HepG2 (cell line): ENCODE measurements at regions not wholly inside any gene's neighbourhood (a gene's known extent, or its start where the extent isn't known, plus 50 kb on each side); places are given as distances from the start of the nearest gene placed in this dataset.
A peak's percentile ranks its signal among the peaks of the same experiment; 100 is the strongest.

Source experiments
- BCL6 ChIP-seq: IDR thresholded peaks from 2 replicates; pipeline ENCODE4 v1.6.1; 2016; ENCODE audit warnings: missing genetic modification reagents, missing compliant biosample characterization
- CREM ChIP-seq, 2 experiments: sonication (generic) in 1 of 2; formaldehyde crosslinking in 1 of 2; IDR thresholded peaks; 2 replicates each; pipeline versions ENCODE4 v1.4.0 to v1.6.1; 2016 to 2020; ENCODE audit warnings: antibody characterized with exemption in 1 of 2, mild to moderate bottlenecking in 1 of 2, missing genetic modification reagents in 1 of 2
- HNRNPH1 ChIP-seq: fragments of 200-400 bp; formaldehyde crosslinking; optimal IDR thresholded peaks from 2 replicates; pipeline ENCODE3; 2017; ENCODE audit warnings: mild to moderate bottlenecking, low read depth, low read length
- KLF13 ChIP-seq: sonication (generic); formaldehyde crosslinking; IDR thresholded peaks from 2 replicates; pipeline ENCODE4 v1.4.0; 2020; ENCODE audit warnings: mild to moderate bottlenecking, missing genetic modification reagents
- MED13 ChIP-seq: sonication (generic); formaldehyde crosslinking; IDR thresholded peaks from 2 replicates; pipeline ENCODE4 v1.5.0; 2020; ENCODE audit warnings: missing genetic modification reagents
- MTF2 ChIP-seq: sonication (generic); formaldehyde crosslinking; IDR thresholded peaks from 2 replicates; pipeline ENCODE4 v1.5.0; 2020; ENCODE audit warnings: missing genetic modification reagents, borderline replicate concordance
- NFE2L1 ChIP-seq: sonication (generic); formaldehyde crosslinking; IDR thresholded peaks from 2 replicates; pipeline ENCODE4 v1.4.0; 2020; ENCODE audit warnings: missing genetic modification reagents, mild to moderate bottlenecking, borderline replicate concordance
- PPARG ChIP-seq: conservative IDR thresholded peaks from 2 replicates; pipeline ENCODE4 v1.6.1; 2016; ENCODE audit warnings: missing biosample characterization, missing genetic modification reagents
- SMARCC2 ChIP-seq: fragments of 450-650 bp; IDR thresholded peaks from 2 replicates; pipeline ENCODE4 v1.6.1; 2017; ENCODE audit warnings: antibody characterized with exemption, mild to moderate bottlenecking
- SNAI1 ChIP-seq: sonication (generic); formaldehyde crosslinking; IDR thresholded peaks from 2 replicates; pipeline ENCODE4 v1.5.0; 2020; ENCODE audit warnings: mild to moderate bottlenecking, missing genetic modification reagents, borderline replicate concordance
- ZC3H13 ChIP-seq: sonication (generic); formaldehyde crosslinking; IDR thresholded peaks from 2 replicates; pipeline ENCODE4 v1.8.1; 2023; ENCODE audit warnings: mild to moderate bottlenecking, missing genetic modification reagents, moderate library complexity
- ZFP82 ChIP-seq: sonication (generic); formaldehyde crosslinking; IDR thresholded peaks from 2 replicates; pipeline ENCODE4 v1.5.1; 2020; ENCODE audit warnings: mild to moderate bottlenecking, missing genetic modification reagents, borderline replicate concordance
- ZNF121 ChIP-seq: sonication (generic); formaldehyde crosslinking; IDR thresholded peaks from 2 replicates; pipeline ENCODE4 v1.5.0; 2020; ENCODE audit warnings: mild to moderate bottlenecking, missing genetic modification reagents
- ZNF263 ChIP-seq: sonication (generic); formaldehyde crosslinking; IDR thresholded peaks from 2 replicates; pipeline ENCODE4 v1.4.0; 2020; ENCODE audit warnings: missing genetic modification reagents
- ZNF335 ChIP-seq: sonication (generic); formaldehyde crosslinking; IDR thresholded peaks from 2 replicates; pipeline ENCODE4 v1.4.0; 2020; ENCODE audit warnings: missing genetic modification reagents
- ZNF383 ChIP-seq: sonication (generic); formaldehyde crosslinking; IDR thresholded peaks from 2 replicates; pipeline ENCODE4 v1.4.0; 2020; ENCODE audit warnings: missing genetic modification reagents, mild to moderate bottlenecking, borderline replicate concordance
- ZNF510 ChIP-seq: sonication (generic); formaldehyde crosslinking; IDR thresholded peaks from 2 replicates; pipeline ENCODE4 v1.4.0; 2020; ENCODE audit warnings: low read depth, mild to moderate bottlenecking, missing genetic modification reagents
- ZSCAN21 ChIP-seq: sonication (generic); formaldehyde crosslinking; IDR thresholded peaks from 2 replicates; pipeline ENCODE4 v1.8.0; 2022; ENCODE audit warnings: mild to moderate bottlenecking, missing genetic modification reagents, moderate library complexity, borderline replicate concordance
- TF ChIP-seq, protein P1 (sequence below): sonication (generic); formaldehyde crosslinking; conservative IDR thresholded peaks from 2 replicates; pipeline ENCODE4 v1.5.0; 2020; ENCODE audit warnings: missing genetic modification reagents
- TF ChIP-seq, protein P2 (sequence below): IDR thresholded peaks from 2 replicates; pipeline ENCODE4 v1.6.1; 2016; ENCODE audit warnings: low read depth, control low read depth
- TF ChIP-seq, protein P3 (sequence below), 2 experiments: sonication (generic) in 1 of 2; formaldehyde crosslinking in 1 of 2; IDR thresholded peaks; 2 replicates each; pipeline versions ENCODE4 v1.4.0 to v1.6.1; 2018 to 2020; ENCODE audit warnings: missing genetic modification reagents in 2 of 2, borderline replicate concordance in 1 of 2, low read depth in 1 of 2, mild to moderate bottlenecking in 1 of 2, missing biosample characterization in 1 of 2
- TF ChIP-seq, protein P4 (sequence below), 2 experiments: fragments of 450-650 bp in 1 of 2; sonication (generic) in 1 of 2; formaldehyde crosslinking; IDR thresholded peaks; 2 replicates each; pipeline versions ENCODE4 v1.5.0 to v1.8.0; 2020 to 2022; ENCODE audit warnings: mild to moderate bottlenecking in 1 of 2, missing genetic modification reagents in 1 of 2
- TF ChIP-seq, protein P5 (sequence below): sonication (generic); formaldehyde crosslinking; conservative IDR thresholded peaks from 2 replicates; pipeline ENCODE4 v1.8.0; 2022; ENCODE audit warnings: mild to moderate bottlenecking, moderate library complexity, missing genetic modification reagents

DNA sequence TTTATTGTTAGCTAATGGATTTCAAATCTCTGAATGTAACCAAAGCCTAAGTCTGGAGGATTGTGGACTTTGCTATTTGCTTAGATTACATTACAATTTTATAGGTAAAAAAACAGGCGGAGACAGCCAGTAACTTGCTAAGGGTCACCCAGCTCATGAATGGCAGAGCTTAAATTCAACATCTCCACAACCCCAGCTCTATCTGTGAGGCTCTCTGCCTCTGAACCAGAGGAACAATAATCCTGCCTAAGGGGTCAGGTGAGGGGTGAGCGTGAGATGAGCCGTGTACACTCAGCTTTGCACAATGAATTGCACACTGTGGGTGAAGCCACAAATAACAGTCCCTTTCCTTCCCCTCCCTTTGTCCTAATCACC, 69.8 kb upstream of the SPATA12 start (continued):
- TF ChIP-seq ZC3H13 (CRISPR knock-in tag) (no peak), KLF13 (CRISPR knock-in tag) (no peak), MED13 (CRISPR knock-in tag) (no peak), SMARCC2 (no peak), HNRNPH1 (no peak), SNAI1 (CRISPR knock-in tag) (no peak), ZNF121 (CRISPR knock-in tag) (no peak), ZNF510 (no peak), ZNF335 (CRISPR knock-in tag) (no peak), ZNF263 (CRISPR knock-in tag) (peak; percentile 7; the same call in 1 of the 2 replicates), PPARG (CRISPR knock-in tag) (peak; percentile 44; the same call in 1 of the 2 replicates), ZNF383 (CRISPR knock-in tag) (no peak), CREM (IDR thresholded peaks at IDR 0.05) (peak; percentile 50; the same call in 1 of the 2 replicates), CREM (CRISPR knock-in tag; IDR thresholded peaks at IDR 0.05) (no peak), BCL6 (CRISPR knock-in tag) (peak; percentile 73), ZSCAN21 (CRISPR knock-in tag) (no peak), ZFP82 (CRISPR knock-in tag) (no peak), MTF2 (no peak), NFE2L1 (CRISPR knock-in tag) (no peak)
- TF ChIP-seq, protein P1, sequence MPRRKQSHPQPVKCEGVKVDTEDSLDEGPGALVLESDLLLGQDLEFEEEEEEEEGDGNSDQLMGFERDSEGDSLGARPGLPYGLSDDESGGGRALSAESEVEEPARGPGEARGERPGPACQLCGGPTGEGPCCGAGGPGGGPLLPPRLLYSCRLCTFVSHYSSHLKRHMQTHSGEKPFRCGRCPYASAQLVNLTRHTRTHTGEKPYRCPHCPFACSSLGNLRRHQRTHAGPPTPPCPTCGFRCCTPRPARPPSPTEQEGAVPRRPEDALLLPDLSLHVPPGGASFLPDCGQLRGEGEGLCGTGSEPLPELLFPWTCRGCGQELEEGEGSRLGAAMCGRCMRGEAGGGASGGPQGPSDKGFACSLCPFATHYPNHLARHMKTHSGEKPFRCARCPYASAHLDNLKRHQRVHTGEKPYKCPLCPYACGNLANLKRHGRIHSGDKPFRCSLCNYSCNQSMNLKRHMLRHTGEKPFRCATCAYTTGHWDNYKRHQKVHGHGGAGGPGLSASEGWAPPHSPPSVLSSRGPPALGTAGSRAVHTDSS (CRISPR knock-in tag), result no peak
- TF ChIP-seq, protein P2, sequence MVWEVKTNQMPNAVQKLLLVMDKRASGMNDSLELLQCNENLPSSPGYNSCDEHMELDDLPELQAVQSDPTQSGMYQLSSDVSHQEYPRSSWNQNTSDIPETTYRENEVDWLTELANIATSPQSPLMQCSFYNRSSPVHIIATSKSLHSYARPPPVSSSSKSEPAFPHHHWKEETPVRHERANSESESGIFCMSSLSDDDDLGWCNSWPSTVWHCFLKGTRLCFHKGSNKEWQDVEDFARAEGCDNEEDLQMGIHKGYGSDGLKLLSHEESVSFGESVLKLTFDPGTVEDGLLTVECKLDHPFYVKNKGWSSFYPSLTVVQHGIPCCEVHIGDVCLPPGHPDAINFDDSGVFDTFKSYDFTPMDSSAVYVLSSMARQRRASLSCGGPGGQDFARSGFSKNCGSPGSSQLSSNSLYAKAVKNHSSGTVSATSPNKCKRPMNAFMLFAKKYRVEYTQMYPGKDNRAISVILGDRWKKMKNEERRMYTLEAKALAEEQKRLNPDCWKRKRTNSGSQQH (CRISPR knock-in tag), result no peak
- TF ChIP-seq, protein P3, sequence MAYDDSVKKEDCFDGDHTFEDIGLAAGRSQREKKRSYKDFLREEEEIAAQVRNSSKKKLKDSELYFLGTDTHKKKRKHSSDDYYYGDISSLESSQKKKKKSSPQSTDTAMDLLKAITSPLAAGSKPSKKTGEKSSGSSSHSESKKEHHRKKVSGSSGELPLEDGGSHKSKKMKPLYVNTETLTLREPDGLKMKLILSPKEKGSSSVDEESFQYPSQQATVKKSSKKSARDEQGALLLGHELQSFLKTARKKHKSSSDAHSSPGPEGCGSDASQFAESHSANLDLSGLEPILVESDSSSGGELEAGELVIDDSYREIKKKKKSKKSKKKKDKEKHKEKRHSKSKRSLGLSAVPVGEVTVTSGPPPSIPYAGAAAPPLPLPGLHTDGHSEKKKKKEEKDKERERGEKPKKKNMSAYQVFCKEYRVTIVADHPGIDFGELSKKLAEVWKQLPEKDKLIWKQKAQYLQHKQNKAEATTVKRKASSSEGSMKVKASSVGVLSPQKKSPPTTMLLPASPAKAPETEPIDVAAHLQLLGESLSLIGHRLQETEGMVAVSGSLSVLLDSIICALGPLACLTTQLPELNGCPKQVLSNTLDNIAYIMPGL (CRISPR knock-in tag; IDR thresholded peaks at IDR 0.05; ENCODE audit: borderline replicate concordance in 1 of 2, low read depth in 1 of 2), result no peak
- TF ChIP-seq, protein P4, sequence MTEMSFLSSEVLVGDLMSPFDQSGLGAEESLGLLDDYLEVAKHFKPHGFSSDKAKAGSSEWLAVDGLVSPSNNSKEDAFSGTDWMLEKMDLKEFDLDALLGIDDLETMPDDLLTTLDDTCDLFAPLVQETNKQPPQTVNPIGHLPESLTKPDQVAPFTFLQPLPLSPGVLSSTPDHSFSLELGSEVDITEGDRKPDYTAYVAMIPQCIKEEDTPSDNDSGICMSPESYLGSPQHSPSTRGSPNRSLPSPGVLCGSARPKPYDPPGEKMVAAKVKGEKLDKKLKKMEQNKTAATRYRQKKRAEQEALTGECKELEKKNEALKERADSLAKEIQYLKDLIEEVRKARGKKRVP (CRISPR knock-in tag; IDR thresholded peaks at IDR 0.05), result no peak
- TF ChIP-seq, protein P5, sequence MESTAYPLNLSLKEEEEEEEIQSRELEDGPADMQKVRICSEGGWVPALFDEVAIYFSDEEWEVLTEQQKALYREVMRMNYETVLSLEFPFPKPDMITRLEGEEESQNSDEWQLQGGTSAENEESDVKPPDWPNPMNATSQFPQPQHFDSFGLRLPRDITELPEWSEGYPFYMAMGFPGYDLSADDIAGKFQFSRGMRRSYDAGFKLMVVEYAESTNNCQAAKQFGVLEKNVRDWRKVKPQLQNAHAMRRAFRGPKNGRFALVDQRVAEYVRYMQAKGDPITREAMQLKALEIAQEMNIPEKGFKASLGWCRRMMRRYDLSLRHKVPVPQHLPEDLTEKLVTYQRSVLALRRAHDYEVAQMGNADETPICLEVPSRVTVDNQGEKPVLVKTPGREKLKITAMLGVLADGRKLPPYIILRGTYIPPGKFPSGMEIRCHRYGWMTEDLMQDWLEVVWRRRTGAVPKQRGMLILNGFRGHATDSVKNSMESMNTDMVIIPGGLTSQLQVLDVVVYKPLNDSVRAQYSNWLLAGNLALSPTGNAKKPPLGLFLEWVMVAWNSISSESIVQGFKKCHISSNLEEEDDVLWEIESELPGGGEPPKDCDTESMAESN, result no peak
